ENCODE measurements at regions not wholly inside any gene's neighbourhood (a gene's known extent, or its start where the extent isn't known, plus 50 kb on each side); places are given as distances from the start of the nearest gene placed in this dataset.
"Not testable (repeated sequence)": the region's sequence is repeated elsewhere in the genome, so short reads cannot be mapped to it uniquely, and the experiment has no call there.

- in situ Hi-C loops (cut with MboI; ENCODE audit: low sequenced_read_pairs) = no loop called here
- Histone ChIP-seq H3K4me1 (peaks cover 29% of the 10 kb centered on the region), H3K9me3 (no peaks in the 10 kb centered on the region), H3K27me3 (ENCODE audit: low read depth) (no peaks in the 10 kb centered on the region), H3K36me3 (replicated peaks) (no peaks in the 10 kb centered on the region), H3K4me3 (no peak overlapping the region)
- no peak for DNase-seq (ENCODE audit: low spot score in 2 of 2)
These were observed 388.3 kb downstream of the KIF20B start for GRCh38 chr10:90089719-90090118.

DNA sequence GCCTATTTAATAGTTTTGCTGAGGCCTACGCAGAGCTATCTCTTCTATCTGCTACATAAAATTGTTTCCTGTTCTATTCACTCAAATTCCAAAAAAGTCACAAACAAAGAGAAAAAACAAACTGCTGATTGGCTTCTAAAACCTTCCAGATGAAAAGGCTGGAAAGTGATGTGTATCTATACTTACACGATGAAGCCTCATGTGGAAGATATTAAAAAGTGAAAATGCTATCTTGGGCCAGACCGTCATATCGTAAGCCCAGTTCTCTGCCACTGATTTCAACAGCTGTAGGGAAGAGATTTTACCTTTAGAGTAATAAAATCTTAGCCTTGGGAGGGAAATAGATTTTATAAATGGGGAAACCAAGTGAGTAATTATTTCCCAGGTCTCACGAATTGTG, 394.8 kb downstream of the KIF20B start:
- no peaks in the 10 kb centered on the region for H3K9me3 ChIP-seq
- H3K27me3 ChIP-seq (ENCODE audit: low read depth) = no peaks in the 10 kb centered on the region
- no peak for DNase-seq (ENCODE audit: low spot score in 2 of 2)
- no peak overlapping the region for H3K4me3 ChIP-seq
- peaks cover 10% of the 10 kb centered on the region for H3K4me1 ChIP-seq
- in situ Hi-C loops (cut with MboI; ENCODE audit: low sequenced_read_pairs) = no loop called here
- no peaks in the 10 kb centered on the region for H3K36me3 ChIP-seq (replicated peaks)

GRCh38 chr10:90107581-90107980, 406.2 kb downstream of the KIF20B start:
- in situ Hi-C loops (cut with MboI; ENCODE audit: low sequenced_read_pairs); DNase-seq (ENCODE audit: low spot score in 2 of 2): not testable (repeated sequence)

DNA sequence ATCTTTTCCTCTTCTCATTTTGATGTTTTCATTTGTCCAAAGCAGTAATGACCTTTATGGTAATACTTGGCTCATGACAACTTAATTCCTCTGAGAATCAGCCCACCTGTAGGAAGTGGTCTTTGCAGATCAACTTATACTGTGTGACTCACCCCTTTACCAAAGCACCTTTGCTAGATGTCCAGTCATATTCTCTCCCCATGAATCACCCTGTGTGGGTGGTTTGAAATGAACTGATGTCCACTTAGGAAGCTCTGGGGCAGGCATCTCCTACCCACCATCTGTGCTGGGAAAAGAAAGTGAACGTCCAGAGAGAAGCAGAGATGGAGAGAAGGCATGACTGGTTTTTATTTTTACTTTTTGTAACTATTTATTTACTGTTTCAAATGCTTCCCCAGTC, 410.3 kb downstream of the KIF20B start:
- H3K27me3 ChIP-seq (ENCODE audit: low read depth) = no peaks in the 10 kb centered on the region
- in situ Hi-C loops (cut with MboI; ENCODE audit: low sequenced_read_pairs) = no loop called here
- no peak for DNase-seq (ENCODE audit: low spot score in 2 of 2)
- no peaks in the 10 kb centered on the region for H3K4me1 ChIP-seq
- no peaks in the 10 kb centered on the region for H3K36me3 ChIP-seq (replicated peaks)
- no peak overlapping the region for H3K4me3 ChIP-seq
- no peaks in the 10 kb centered on the region for H3K9me3 ChIP-seq

More at GRCh38 chr10:90107581-90107980, 406.2 kb downstream of the KIF20B start:
- H3K36me3 ChIP-seq (replicated peaks); H3K9me3 ChIP-seq; H3K4me3 ChIP-seq; H3K4me1 ChIP-seq; H3K27me3 ChIP-seq (ENCODE audit: low read depth): not testable (repeated sequence)

DNA sequence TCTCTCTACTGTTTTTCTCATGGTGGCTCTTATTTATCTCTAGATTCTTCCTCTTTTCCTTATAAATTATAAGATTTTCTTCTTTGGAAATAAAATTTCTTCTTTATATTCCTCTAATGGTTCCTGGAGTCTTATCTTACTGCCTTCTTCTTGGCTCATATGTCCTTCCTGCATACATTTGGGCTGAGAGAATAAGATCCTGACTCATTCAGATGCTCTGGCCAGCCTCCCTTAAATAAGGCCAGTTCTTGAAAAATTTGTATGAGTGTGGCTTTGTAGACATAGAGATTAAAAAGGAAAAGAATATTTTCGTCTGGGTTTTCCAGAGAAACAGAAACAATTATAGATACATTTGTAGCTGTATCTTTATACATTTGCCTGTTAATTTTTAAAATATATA, 411.3 kb downstream of the KIF20B start:
- Histone ChIP-seq H3K36me3 (replicated peaks) (no peaks in the 10 kb centered on the region), H3K4me1 (no peaks in the 10 kb centered on the region), H3K4me3 (no peak overlapping the region), H3K27me3 (ENCODE audit: low read depth) (no peaks in the 10 kb centered on the region), H3K9me3 (no peaks in the 10 kb centered on the region)
- no peak for DNase-seq (ENCODE audit: low spot score in 2 of 2)
- in situ Hi-C loops (cut with MboI; ENCODE audit: low sequenced_read_pairs) = no loop called here

DNA sequence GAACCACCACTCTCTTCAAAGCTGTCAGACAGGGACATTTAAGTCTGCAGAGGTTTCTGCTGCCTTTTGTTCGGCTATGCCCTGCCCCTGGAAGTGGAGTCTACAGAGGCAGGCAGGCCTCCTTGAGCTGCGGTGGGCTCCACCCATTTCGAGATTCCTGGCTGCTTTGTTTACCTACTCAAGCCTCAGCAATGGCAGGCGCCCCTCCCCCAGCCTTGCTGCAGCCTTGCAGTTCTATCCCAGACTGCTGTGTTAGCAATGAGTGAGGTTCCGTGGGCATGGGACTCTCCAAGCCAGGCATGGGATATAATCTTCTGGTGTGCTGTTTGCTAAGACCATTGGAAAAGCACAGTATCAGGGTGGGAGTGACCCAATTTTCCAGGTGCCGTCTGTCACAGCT, 417.2 kb downstream of the KIF20B start:
- H3K4me1 ChIP-seq; H3K36me3 ChIP-seq (replicated peaks); DNase-seq (ENCODE audit: low spot score in 2 of 2); H3K9me3 ChIP-seq; H3K4me3 ChIP-seq; H3K27me3 ChIP-seq (ENCODE audit: low read depth); in situ Hi-C loops (cut with MboI; ENCODE audit: low sequenced_read_pairs): not testable (repeated sequence)

DNA sequence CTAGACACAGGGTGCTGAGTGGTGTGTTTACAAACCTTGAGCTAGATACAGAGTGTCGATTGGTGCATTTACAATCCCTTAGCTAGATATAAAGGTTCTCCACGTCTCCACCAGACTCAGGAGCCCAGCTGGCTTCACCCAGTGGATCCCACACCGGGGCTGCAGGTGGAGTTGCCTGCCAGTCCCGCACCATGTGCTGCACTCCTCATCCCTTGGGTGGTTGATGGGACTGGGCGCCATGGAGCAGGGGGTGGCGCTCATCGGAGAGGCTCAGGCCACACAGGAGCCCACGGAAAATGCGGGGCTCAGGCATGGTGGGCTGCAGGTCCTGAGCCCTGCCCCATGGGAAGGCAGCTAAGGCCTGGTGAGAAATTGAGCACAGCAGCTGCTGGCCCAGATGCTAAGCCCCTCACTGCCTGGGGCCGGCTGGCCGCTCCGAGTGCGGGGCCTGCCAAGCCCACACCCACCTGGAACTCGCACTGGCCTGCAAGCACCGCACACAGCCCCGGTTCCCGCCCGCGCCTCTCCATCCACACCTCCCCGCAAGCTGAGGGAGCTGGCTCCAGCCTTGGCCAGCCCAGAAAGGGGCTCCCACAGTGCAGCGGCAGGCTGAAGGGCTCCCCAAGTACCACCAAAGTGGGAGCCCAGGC, 418.4 kb downstream of the KIF20B start:
- in situ Hi-C loops (cut with MboI; ENCODE audit: low sequenced_read_pairs); H3K27me3 ChIP-seq (ENCODE audit: low read depth); H3K36me3 ChIP-seq (replicated peaks); H3K9me3 ChIP-seq; H3K4me3 ChIP-seq; DNase-seq (ENCODE audit: low spot score in 2 of 2); H3K4me1 ChIP-seq: not testable (repeated sequence)

DNA sequence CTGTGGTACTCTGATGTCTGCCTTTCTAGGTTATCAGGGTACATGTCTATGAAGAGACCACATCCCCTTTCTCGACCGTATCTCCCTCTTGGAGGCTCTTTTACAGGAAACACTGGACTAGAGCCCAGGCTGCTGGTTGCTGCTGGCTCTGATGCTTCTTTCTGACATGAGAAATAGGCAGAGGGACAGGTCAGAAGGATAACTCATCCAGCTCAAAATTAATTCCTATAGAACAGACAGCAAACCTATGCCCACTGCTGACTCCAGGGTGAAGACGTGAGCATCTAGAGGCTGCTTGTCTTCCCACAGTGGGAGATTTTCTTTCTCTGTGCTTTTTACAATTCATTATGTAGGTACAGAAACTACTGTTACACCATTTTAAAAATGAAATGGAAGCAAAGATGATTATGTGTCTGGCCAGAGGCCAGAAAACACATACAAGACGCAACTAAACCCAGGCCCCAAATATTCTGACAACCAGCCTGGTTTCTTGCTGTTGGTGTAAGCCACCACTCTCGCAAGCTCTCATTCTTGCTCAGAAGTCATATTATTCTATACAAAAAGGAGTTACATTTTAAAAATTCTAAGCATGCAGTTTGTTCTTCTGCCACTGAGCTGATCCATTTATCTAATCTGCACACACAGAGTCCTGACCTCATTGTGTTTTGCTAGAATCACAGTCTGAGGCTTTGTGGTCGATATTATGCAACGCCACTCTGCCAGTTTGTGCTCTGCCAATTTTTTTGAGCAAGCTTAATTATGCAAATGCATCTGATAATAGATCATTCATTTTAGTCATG, 424.3 kb downstream of the KIF20B start:
- no peak for DNase-seq (ENCODE audit: low spot score in 2 of 2)
- H3K4me3 ChIP-seq = no peak overlapping the region
- H3K4me1 ChIP-seq = no peaks in the 10 kb centered on the region
- in situ Hi-C loops (cut with MboI; ENCODE audit: low sequenced_read_pairs) = loop anchor here (25.0 kb wide), 1 partner anchor 313 kb away; no protein-coding TSS in a partner anchor
- no peaks in the 10 kb centered on the region for H3K36me3 ChIP-seq (replicated peaks)
- no peaks in the 10 kb centered on the region for H3K27me3 ChIP-seq (ENCODE audit: low read depth)
- no peaks in the 10 kb centered on the region for H3K9me3 ChIP-seq

- Histone ChIP-seq H3K4me1 (no peaks in the 10 kb centered on the region), H3K4me3 (no peak overlapping the region), H3K36me3 (replicated peaks) (no peaks in the 10 kb centered on the region), H3K27me3 (ENCODE audit: low read depth) (no peaks in the 10 kb centered on the region), H3K9me3 (no peaks in the 10 kb centered on the region)
- in situ Hi-C loops (cut with MboI; ENCODE audit: low sequenced_read_pairs) = loop anchor here (25.0 kb wide), 1 partner anchor 314 kb away; no protein-coding TSS in a partner anchor
- DNase-seq (ENCODE audit: low spot score in 2 of 2) = no peak
These were observed 424.8 kb downstream of the KIF20B start for GRCh38 chr10:90126256-90126595.

DNA sequence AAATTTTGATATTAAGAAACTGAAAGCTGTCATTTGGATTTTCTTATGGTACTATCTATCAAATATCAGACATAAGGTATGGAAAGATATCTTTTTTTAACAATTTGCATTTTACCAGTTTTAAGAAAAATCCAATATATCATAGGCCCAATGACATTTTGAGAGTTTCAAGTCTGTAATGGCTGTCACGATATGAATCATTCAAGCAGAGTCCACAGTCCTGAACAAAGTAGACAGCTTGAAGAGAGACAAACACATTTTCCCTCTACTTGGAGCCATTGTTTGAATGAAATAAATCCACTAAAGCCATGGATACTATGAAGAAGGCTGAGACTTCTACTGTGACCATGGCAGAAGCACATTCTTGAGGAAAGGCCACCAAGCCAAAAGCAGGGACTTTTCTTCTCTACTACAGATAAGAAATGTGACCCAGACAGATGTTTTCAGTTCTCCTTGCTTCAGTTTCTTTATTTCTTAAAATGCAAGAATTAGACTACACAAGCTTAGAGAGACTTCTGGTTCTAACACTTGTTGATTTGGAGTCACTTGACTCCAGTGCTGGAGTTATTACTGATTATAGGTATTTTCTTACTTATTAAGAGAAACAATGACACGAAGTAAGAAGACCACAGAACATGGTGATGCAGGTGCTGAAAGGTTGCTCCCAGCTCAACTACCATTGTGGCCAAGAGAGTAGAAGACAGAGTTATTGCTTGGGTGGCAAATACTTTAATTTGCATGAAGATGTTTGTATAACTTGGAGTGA, 429.1 kb downstream of the KIF20B start:
- Histone ChIP-seq H3K4me1 (no peaks in the 10 kb centered on the region), H3K9me3 (no peaks in the 10 kb centered on the region), H3K36me3 (replicated peaks) (no peaks in the 10 kb centered on the region), H3K27me3 (ENCODE audit: low read depth) (no peaks in the 10 kb centered on the region), H3K4me3 (no peak overlapping the region)
- DNase-seq (ENCODE audit: low spot score in 2 of 2) = no peak
- in situ Hi-C loops (cut with MboI; ENCODE audit: low sequenced_read_pairs) = loop anchor here (25.0 kb wide), 1 partner anchor 318 kb away; no protein-coding TSS in a partner anchor

GRCh38 chr10:90133606-90134005, 432.2 kb downstream of the KIF20B start:
- no peak for DNase-seq (ENCODE audit: low spot score in 2 of 2)
- H3K9me3 ChIP-seq = peaks cover 18% of the 10 kb centered on the region
- no peaks in the 10 kb centered on the region for H3K4me1 ChIP-seq
- H3K4me3 ChIP-seq = no peak overlapping the region
- H3K36me3 ChIP-seq (replicated peaks) = no peaks in the 10 kb centered on the region
- no peaks in the 10 kb centered on the region for H3K27me3 ChIP-seq (ENCODE audit: low read depth)
- in situ Hi-C loops (cut with MboI; ENCODE audit: low sequenced_read_pairs) = loop anchor here (25.0 kb wide), 1 partner anchor 321 kb away; no protein-coding TSS in a partner anchor

- Histone ChIP-seq H3K4me1 (no peaks in the 10 kb centered on the region), H3K27me3 (ENCODE audit: low read depth) (no peaks in the 10 kb centered on the region), H3K36me3 (replicated peaks) (no peaks in the 10 kb centered on the region), H3K4me3 (no peak overlapping the region), H3K9me3 (peaks cover 18% of the 10 kb centered on the region)
- DNase-seq (ENCODE audit: low spot score in 2 of 2) = peak in 1 of 2 experiments; percentile 18
- in situ Hi-C loops (cut with MboI; ENCODE audit: low sequenced_read_pairs) = loop anchor here (25.0 kb wide), 1 partner anchor 325 kb away; no protein-coding TSS in a partner anchor
These were observed 435.4 kb downstream of the KIF20B start for GRCh38 chr10:90136731-90137316.

DNA sequence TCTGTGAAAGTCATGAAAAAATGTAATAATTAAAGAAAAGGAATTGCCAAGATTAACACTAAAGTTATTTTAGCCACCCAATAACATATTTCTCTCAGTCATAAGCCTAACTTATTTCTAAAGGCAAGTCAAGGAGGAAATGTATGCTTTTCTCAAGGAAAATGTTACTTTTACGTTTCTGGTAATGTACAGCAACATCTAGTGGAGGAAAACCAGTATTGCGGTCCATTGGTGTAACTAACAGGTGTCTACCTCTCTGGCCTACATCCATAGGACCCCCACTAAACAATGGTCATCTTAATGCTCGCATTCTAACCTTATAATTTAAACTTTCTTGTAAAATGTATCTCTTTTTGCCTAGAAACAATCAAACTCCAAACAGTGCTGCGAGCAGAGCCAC, 437.5 kb downstream of the KIF20B start:
- Histone ChIP-seq H3K9me3 (peaks cover 18% of the 10 kb centered on the region), H3K4me1 (no peaks in the 10 kb centered on the region), H3K27me3 (ENCODE audit: low read depth) (no peaks in the 10 kb centered on the region; the same call in 1 of the 2 replicates), H3K36me3 (replicated peaks) (no peaks in the 10 kb centered on the region), H3K4me3 (no peak overlapping the region)
- in situ Hi-C loops (cut with MboI; ENCODE audit: low sequenced_read_pairs) = loop anchor here (25.0 kb wide), 1 partner anchor 327 kb away; no protein-coding TSS in a partner anchor
- peak; percentile 8 to 15 for DNase-seq (ENCODE audit: low spot score in 2 of 2)

Data from HAP-1 (cell line).